Skeletal muscle tissue (tissue), 3 donors: ENCODE measurements at regions not wholly inside any gene's neighbourhood (a gene's known extent, or its start where the extent isn't known, plus 50 kb on each side); places are given as distances from the start of the nearest gene placed in this dataset.

ENCODE experiments used
- H3K27ac ChIP-seq: one replicate; pipeline ENCODE4 v1.7.0; 2013; ENCODE audit warnings: mild to moderate bottlenecking, low read depth, low read length, inconsistent platforms
- H3K27me3 ChIP-seq, 3 donors: one replicate each; pipeline ENCODE4 v1.7.0; 2013; ENCODE audit warnings: low read length in 3 of 3; ENCODE audit not compliant: control insufficient read depth in 3 of 3, insufficient read depth in 3 of 3
- H3K36me3 ChIP-seq, 3 donors: one replicate each; pipeline ENCODE4 v1.7.0; 2013; ENCODE audit warnings: low read length in 3 of 3; ENCODE audit not compliant: control insufficient read depth in 3 of 3, insufficient read depth in 3 of 3
- H3K4me1 ChIP-seq, 3 donors: one replicate each; pipeline ENCODE4 v1.7.0; 2013; ENCODE audit warnings: low read length in 3 of 3, mild to moderate bottlenecking in 3 of 3; ENCODE audit not compliant: control insufficient read depth in 3 of 3, insufficient read depth in 3 of 3
- H3K4me3 ChIP-seq, 3 donors: one replicate each; pipeline ENCODE4 v1.7.0; 2013; ENCODE audit warnings: low read length in 3 of 3
- H3K9ac ChIP-seq, 3 donors: one replicate each; pipeline ENCODE4 v1.7.0; 2013; ENCODE audit warnings: low read length in 3 of 3, mild to moderate bottlenecking in 3 of 3, moderate library complexity in 2 of 3, low read depth in 1 of 3
- H3K9me3 ChIP-seq, 3 donors: one replicate each; pipeline ENCODE4 v1.7.0; 2013; ENCODE audit warnings: low read length in 3 of 3; ENCODE audit not compliant: control insufficient read depth in 3 of 3
- donor health status: Osteomylitis.

DNA sequence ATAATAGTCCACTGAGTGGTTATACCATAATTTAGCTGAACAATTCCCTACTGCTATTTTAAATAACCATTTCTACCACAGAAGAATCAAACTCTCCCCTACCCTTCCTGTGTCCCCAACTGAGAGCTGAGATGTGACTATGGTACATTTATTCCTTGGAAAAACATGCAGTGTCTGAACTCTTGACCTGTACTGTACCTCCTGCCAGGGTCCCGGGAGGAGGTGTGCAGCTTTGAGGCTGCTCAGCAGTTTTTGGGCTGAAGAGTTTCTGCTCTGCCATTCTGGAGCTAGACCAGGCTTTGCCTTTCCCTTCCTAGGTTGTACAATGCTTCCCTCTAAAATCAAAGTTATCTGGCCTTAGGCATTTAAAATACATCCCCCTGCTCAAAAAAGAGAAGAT is 275.1 kb upstream of the SGK1 start:
- no peak overlapping the region for H3K4me3 ChIP-seq
- H3K9me3 ChIP-seq: no peaks in the 10 kb centered on the region
- peak overlapping the region; percentile 7 for H3K27ac ChIP-seq

DNA sequence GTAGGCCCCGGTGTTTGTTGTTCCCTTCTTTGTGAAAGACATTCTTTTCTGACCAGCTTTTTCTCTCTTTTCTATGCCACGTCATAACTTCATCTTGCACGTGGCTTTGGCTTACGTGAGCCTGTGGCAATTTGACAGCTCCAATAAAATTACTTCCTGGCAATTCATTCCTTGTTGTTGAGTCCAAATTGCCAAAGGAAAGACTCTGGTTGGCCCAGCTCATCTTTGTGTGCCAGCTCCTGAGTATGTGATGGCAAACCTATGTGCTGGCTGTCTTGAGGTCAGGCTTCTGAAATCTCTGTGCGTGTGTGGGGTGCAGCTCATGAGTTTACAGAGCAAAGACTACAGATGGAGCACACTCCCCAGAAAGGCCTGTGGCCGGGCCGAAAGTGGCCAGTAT is 272.5 kb upstream of the SGK1 start:
- Histone ChIP-seq H3K9ac (no peak overlapping the region), H3K9me3 (no peaks in the 10 kb centered on the region), H3K4me1 (peaks cover 0 to 9% (median 0%) of the 10 kb centered on the region in 3 donors), H3K27ac (no peak overlapping the region), H3K36me3 (no peaks in the 10 kb centered on the region), H3K27me3 (no peaks in the 10 kb centered on the region), H3K4me3 (no peak overlapping the region)

More for the DNA sequence above, 275.1 kb upstream of the SGK1 start:
- H3K9ac ChIP-seq: no peak overlapping the region
- peaks cover 2 to 16% (median 3%) of the 10 kb centered on the region in 3 donors for H3K4me1 ChIP-seq
- H3K27me3 ChIP-seq: no peaks in the 10 kb centered on the region
- H3K36me3 ChIP-seq: no peaks in the 10 kb centered on the region

DNA sequence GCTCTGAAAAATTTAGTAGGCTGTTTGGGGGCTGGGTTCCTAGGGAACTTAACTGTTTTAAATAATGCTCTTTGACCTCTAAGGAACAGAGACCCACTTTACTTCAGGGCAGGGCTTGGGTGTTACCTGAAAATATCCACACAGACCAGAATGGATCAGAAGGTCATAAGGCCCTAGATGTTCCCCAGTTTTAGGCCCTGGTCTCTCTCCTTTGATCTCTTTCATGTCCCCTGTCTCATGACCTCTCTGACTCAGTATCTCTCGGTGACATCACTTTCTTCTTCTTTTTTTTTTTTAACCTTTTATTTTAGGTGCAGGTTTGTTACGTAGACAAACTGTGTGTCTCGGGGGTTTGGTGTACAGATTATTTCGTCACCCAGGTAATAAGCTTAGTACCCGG is 272.1 kb upstream of the SGK1 start:
- H3K9me3 ChIP-seq: no peaks in the 10 kb centered on the region
- no peak overlapping the region for H3K9ac ChIP-seq
- no peak overlapping the region for H3K4me3 ChIP-seq
- H3K4me1 ChIP-seq: peaks cover 0 to 9% (median 0%) of the 10 kb centered on the region in 3 donors
- H3K27me3 ChIP-seq: no peaks in the 10 kb centered on the region
- no peaks in the 10 kb centered on the region for H3K36me3 ChIP-seq
- H3K27ac ChIP-seq: no peak overlapping the region

DNA sequence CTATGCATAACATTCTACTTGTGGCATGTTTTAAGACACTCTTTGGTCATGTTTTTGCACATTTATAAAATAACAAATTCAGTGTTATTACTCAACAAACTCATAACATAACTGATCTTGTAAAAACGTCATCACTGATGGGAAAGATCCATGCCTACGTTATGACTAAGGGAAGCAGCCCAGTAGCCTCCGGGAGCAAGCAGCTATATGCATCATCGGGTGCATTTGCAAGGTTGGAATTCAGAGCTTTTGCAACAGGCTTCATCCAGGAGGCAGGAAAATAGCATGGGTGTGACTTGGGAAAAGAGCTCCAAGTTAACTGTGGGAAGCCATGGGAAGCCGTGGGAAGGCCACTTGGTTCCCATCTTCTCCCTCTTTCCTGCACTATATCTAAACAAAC is 271.6 kb upstream of the SGK1 start:
- Histone ChIP-seq H3K27ac (no peak overlapping the region), H3K9me3 (no peaks in the 10 kb centered on the region), H3K4me3 (no peak overlapping the region), H3K4me1 (peaks cover 0 to 9% (median 0%) of the 10 kb centered on the region in 3 donors), H3K36me3 (no peaks in the 10 kb centered on the region), H3K27me3 (no peaks in the 10 kb centered on the region), H3K9ac (no peak overlapping the region)

DNA sequence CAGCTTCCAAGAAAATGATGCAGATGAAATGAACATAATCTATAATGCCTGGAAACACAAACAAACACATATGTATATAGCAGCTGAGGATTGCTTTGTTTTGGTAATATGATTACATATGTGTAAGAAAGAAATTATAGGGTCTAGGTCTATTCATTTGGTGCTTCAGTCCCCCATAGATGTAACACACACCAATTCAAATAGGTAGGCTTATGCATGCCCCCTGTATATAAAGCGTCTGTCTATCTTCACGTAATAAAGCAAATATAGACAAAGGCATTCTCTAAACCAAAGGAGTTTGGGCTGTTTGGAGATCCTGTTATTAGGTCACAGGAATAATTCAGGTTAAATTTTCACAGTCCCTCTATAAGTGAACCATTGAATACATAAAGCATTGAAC is 270.4 kb upstream of the SGK1 start:
- H3K27me3 ChIP-seq: no peaks in the 10 kb centered on the region
- no peak overlapping the region for H3K27ac ChIP-seq
- peaks cover 0 to 3% (median 0%) of the 10 kb centered on the region in 3 donors for H3K4me1 ChIP-seq
- H3K9ac ChIP-seq: no peak overlapping the region
- H3K36me3 ChIP-seq: no peaks in the 10 kb centered on the region
- H3K4me3 ChIP-seq: no peak overlapping the region
- H3K9me3 ChIP-seq: no peaks in the 10 kb centered on the region

DNA sequence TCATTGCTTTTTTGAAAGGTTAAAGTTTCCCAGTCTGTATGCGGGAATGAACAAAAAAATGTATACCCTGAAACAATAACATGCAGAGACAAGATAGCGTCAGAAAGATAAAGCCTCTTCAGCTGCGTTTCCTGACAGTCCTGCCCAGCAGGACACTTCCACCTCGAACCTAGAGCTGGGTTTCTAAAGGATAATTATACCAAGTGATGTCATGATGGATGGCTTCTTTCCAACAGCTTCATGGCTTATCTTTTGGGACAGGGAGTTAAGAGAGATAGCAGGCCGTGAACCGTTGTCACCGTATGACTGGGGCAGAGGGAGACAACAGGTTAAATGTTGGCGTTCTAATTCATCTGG is 267.6 kb upstream of the SGK1 start:
- Histone ChIP-seq H3K36me3 (no peaks in the 10 kb centered on the region), H3K4me3 (no peak overlapping the region), H3K27me3 (no peaks in the 10 kb centered on the region), H3K4me1 (no peaks in the 10 kb centered on the region), H3K9ac (no peak overlapping the region), H3K9me3 (no peaks in the 10 kb centered on the region), H3K27ac (no peak overlapping the region)

DNA sequence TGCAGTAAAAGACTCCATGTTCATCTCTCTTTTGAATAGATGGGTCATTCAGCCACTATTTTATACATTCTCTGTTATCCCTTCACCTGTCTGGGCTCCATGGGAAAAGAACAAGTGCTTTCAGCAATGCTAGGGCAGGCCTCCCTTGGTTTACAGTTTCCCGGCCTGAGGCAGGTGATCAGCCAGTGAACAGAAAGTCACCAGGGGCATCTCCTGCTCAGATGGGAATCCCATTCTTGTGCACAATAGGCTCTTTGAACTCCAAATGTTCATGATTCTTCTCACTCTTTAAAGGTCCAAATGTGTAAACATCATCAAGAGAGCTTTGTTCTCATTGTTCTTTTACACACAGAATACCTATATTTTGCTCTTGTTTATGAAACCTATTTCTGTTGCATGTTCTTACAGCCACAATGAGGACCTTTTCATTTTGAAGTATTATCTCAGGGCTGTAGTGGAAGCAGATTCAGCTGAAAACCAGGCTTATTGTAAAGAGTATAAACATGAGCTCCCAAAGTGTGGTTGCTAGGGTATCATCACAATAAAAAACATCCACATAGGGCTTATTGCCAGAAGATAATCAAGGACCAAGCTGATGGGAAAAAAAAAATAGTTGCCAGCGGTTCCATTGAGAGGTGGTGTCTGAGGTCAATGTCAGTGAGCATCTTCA is 267.1 kb upstream of the SGK1 start:
- H3K4me3 ChIP-seq: no peak overlapping the region
- no peaks in the 10 kb centered on the region for H3K27me3 ChIP-seq
- H3K27ac ChIP-seq: no peak overlapping the region

DNA sequence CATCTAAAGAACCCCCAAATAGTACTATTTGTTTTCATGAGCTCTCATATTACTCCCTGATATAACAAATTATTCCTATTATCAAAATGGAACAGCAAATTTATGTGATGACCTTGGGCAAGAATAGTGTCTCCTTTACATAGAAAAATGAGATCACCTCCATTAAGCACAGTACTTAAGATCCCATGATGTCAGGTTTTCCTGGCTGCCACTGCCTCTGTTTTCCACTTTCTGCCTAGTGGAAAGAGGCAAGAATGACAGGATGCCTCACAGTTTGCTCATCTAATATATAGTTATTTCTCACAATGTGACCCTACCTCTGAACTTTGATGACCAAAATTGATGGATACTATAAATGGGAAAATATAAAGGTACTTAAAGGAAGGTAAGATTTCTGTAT is 260.1 kb upstream of the SGK1 start:
- Histone ChIP-seq H3K27me3 (no peaks in the 10 kb centered on the region), H3K9me3 (no peaks in the 10 kb centered on the region), H3K27ac (no peak overlapping the region), H3K9ac (no peak overlapping the region), H3K4me3 (no peak overlapping the region), H3K36me3 (no peaks in the 10 kb centered on the region), H3K4me1 (no peaks in the 10 kb centered on the region)

More for the DNA sequence above, 267.1 kb upstream of the SGK1 start:
- no peaks in the 10 kb centered on the region for H3K4me1 ChIP-seq
- no peak overlapping the region for H3K9ac ChIP-seq
- no peaks in the 10 kb centered on the region for H3K36me3 ChIP-seq
- H3K9me3 ChIP-seq: no peaks in the 10 kb centered on the region

DNA sequence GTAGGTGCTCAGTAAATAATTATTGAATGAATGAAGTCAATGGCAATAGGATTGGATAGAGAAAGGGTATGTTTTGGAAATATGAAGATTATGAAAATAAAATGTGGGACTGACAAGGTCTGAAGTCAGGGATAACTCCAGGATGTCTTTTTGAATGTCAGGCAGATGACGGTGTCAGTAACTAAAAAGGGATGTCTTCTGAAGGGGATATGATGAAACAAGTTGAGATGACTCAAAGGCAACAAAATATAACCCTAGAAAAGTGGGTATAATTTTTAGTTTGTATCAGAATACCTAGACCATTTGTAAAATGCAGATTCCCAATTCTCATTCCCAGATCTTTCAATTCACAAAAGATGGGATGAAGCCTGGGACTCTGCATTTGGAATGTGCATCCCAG is 257.3 kb upstream of the SGK1 start:
- Histone ChIP-seq H3K36me3 (no peaks in the 10 kb centered on the region), H3K27me3 (no peaks in the 10 kb centered on the region), H3K9me3 (no peaks in the 10 kb centered on the region), H3K4me3 (no peak overlapping the region), H3K9ac (no peak overlapping the region), H3K27ac (no peak overlapping the region), H3K4me1 (no peaks in the 10 kb centered on the region)

DNA sequence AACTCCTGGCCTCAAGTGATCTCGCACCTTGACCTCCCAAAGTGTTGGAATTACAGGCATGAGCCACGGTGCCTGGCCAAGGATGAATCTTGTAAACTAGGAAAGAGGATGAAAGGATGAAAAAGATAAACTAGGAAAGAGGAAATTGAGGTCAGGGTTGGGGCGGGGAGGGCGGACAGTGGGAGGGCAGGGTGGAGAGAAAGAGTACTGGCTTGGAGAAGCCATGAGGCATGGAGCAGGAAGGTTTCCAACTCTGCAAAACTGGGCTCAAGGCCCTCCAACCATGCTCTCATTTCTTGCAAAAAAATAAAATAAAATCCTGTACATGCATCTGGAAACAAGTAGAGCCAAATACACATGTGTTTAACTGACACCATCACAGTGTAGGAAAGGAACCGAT is 256.6 kb upstream of the SGK1 start:
- H3K9ac ChIP-seq: no peak overlapping the region
- H3K36me3 ChIP-seq: no peaks in the 10 kb centered on the region
- no peak overlapping the region for H3K4me3 ChIP-seq
- H3K4me1 ChIP-seq: no peaks in the 10 kb centered on the region
- H3K27ac ChIP-seq: no peak overlapping the region
- H3K9me3 ChIP-seq: no peaks in the 10 kb centered on the region
- no peaks in the 10 kb centered on the region for H3K27me3 ChIP-seq
